ENCODE measurements at regions not wholly inside any gene's neighbourhood (a gene's known extent, or its start where the extent isn't known, plus 50 kb on each side); places are given as distances from the start of the nearest gene placed in this dataset.
"Not testable (repeated sequence)": the region's sequence is repeated elsewhere in the genome, so short reads cannot be mapped to it uniquely, and the experiment has no call there.

GRCh38 chr3:89932882-89933281, 825.5 kb downstream of the EPHA3 start:
- H3K9me3 ChIP-seq (ENCODE audit: control insufficient read depth in 4 of 4, low read length in 3 of 4): peaks cover 0 to 6% (median 3%) of the 10 kb centered on the region in 4 donors
- no peak overlapping the region for H3K27ac ChIP-seq (ENCODE audit: low read depth in 1 of 2, low read length in 2 of 2)
- H3K36me3 ChIP-seq (ENCODE audit: control insufficient read depth in 4 of 4, insufficient read depth in 3 of 4, low read depth in 1 of 4, low read length in 3 of 4): no peaks in the 10 kb centered on the region
- no peak overlapping the region for H3K4me3 ChIP-seq (ENCODE audit: low read depth in 1 of 3, low read length in 3 of 3)
- WGBS: 70% methylated on average over 5 of the region's 5 CpGs
- no peak overlapping the region for H3K9ac ChIP-seq (ENCODE audit: low read depth in 1 of 2, low read length in 2 of 2)
- no peaks in the 10 kb centered on the region for H3K4me1 ChIP-seq (ENCODE audit: control insufficient read depth in 4 of 4, insufficient read depth in 4 of 4, low read length in 3 of 4)
- H3K27me3 ChIP-seq (ENCODE audit: control insufficient read depth in 4 of 4, insufficient read depth in 4 of 4, low read length in 3 of 4): no peaks in the 10 kb centered on the region
- TF ChIP-seq SP1 (IDR thresholded peaks at IDR 0.05): no peak
- TF ChIP-seq HNF4G (IDR thresholded peaks at IDR 0.05): no peak
- no peak for TF ChIP-seq RAD21 (IDR thresholded peaks at IDR 0.05)
- TF ChIP-seq REST (IDR thresholded peaks at IDR 0.05): no peak
- TF ChIP-seq NR2F2 (IDR thresholded peaks at IDR 0.05): no peak
- TF ChIP-seq MAX (IDR thresholded peaks at IDR 0.05): no peak
- no peak for TF ChIP-seq CTCF (IDR thresholded peaks at IDR 0.05; ENCODE audit: low read depth, low read length, missing input control)
- no peak for TF ChIP-seq HNF4A (conservative IDR thresholded peaks at IDR 0.05)
- TF ChIP-seq TAF1 (conservative IDR thresholded peaks at IDR 0.05): no peak
- no peak for TF ChIP-seq JUND (IDR thresholded peaks at IDR 0.05)
- no peak for TF ChIP-seq FOXA2 (IDR thresholded peaks at IDR 0.05)
- no peak for TF ChIP-seq GABPA (IDR thresholded peaks at IDR 0.05 in 1 of 2, conservative IDR thresholded peaks at IDR 0.05 in 1 of 2)
- TF ChIP-seq RXRA (IDR thresholded peaks at IDR 0.05): no peak
- no peak for TF ChIP-seq ZBTB33 (IDR thresholded peaks at IDR 0.05)
- TF ChIP-seq EGR1 (IDR thresholded peaks at IDR 0.05; ENCODE audit: low read depth in 2 of 2): no peak
- DNase-seq (ENCODE audit: low spot score): no peak

- 75% methylated on average over 14 of the region's 14 CpGs for WGBS
- H3K9ac ChIP-seq (ENCODE audit: low read depth in 1 of 2, low read length in 2 of 2); H3K27me3 ChIP-seq (ENCODE audit: control insufficient read depth in 4 of 4, insufficient read depth in 4 of 4, low read length in 3 of 4); H3K9me3 ChIP-seq (ENCODE audit: control insufficient read depth in 4 of 4, low read length in 3 of 4); H3K36me3 ChIP-seq (ENCODE audit: control insufficient read depth in 4 of 4, insufficient read depth in 3 of 4, low read depth in 1 of 4, low read length in 3 of 4); DNase-seq (ENCODE audit: low spot score); H3K4me1 ChIP-seq (ENCODE audit: control insufficient read depth in 4 of 4, insufficient read depth in 4 of 4, low read length in 3 of 4); H3K27ac ChIP-seq (ENCODE audit: low read depth in 1 of 2, low read length in 2 of 2); H3K4me3 ChIP-seq (ENCODE audit: low read depth in 1 of 3, low read length in 3 of 3): not testable (repeated sequence)
These were observed 837.0 kb downstream of the EPHA3 start for GRCh38 chr3:89944461-89944860.
